ENCODE measurements at regions not wholly inside any gene's neighbourhood (a gene's known extent, or its start where the extent isn't known, plus 50 kb on each side); places are given as distances from the start of the nearest gene placed in this dataset.

GRCh38 chr5:58156973-58157701 is 302.7 kb downstream of the PLK2 start:
- TF ChIP-seq CTCF (IDR thresholded peaks at IDR 0.05) (no peak), EZH2 (IDR thresholded peaks at IDR 0.05; ENCODE audit: borderline replicate concordance, insufficient read depth, low read depth, low read length, poor library complexity, severe bottlenecking) (no peak)
